Hematopoietic multipotent progenitor cell (in vitro differentiated cells): ENCODE measurements at regions not wholly inside any gene's neighbourhood (a gene's known extent, or its start where the extent isn't known, plus 50 kb on each side); places are given as distances from the start of the nearest gene placed in this dataset.
"Not testable (repeated sequence)": the region's sequence is repeated elsewhere in the genome, so short reads cannot be mapped to it uniquely, and the experiment has no call there.

Experiments used
- DNase-seq, 3 donors: peaks; one replicate each; pipeline ENCODE4 v3.0.0-alpha.2; 2011 to 2015; ENCODE audit warnings: low read depth in 2 of 3, low spot score in 2 of 3

- no peak for DNase-seq
These were observed 51.8 kb downstream of the ASCL4 start for GRCh38 chr12:107826276-107826675.

GRCh38 chr12:107829271-107829670, 54.8 kb downstream of the ASCL4 start:
- no peak for DNase-seq

GRCh38 chr12:107832441-107832840, 57.9 kb downstream of the ASCL4 start:
- no peak for DNase-seq

- no peak for DNase-seq
These were observed 65.7 kb downstream of the ASCL4 start for GRCh38 chr12:107840186-107840585.

- no peak for DNase-seq
These were observed 69.1 kb downstream of the ASCL4 start for GRCh38 chr12:107843351-107844311.

GRCh38 chr12:107844312-107844921, 69.9 kb downstream of the ASCL4 start:
- DNase-seq = no peak

GRCh38 chr12:107845226-107845979, 70.9 kb downstream of the ASCL4 start:
- DNase-seq = no peak

GRCh38 chr12:107845980-107846659, 71.6 kb downstream of the ASCL4 start:
- no peak for DNase-seq

- DNase-seq = no peak
These were observed 72.9 kb downstream of the ASCL4 start for GRCh38 chr12:107847430-107847829.

- DNase-seq = no peak
These were observed 73.3 kb downstream of the ASCL4 start for GRCh38 chr12:107847830-107848229.

- DNase-seq = no peak
These were observed 79.0 kb downstream of the ASCL4 start for GRCh38 chr12:107853479-107853878.

GRCh38 chr12:107855471-107855870, 81.0 kb downstream of the ASCL4 start:
- no peak for DNase-seq

- no peak for DNase-seq
These were observed 81.6 kb downstream of the ASCL4 start for GRCh38 chr12:107856096-107856495.

- no peak for DNase-seq
These were observed 82.7 kb downstream of the ASCL4 start for GRCh38 chr12:107857191-107857590.

- no peak for DNase-seq
These were observed 84.9 kb downstream of the ASCL4 start for GRCh38 chr12:107859367-107859766.

- DNase-seq = no peak
These were observed 89.7 kb downstream of the ASCL4 start for GRCh38 chr12:107864235-107864634.

- not testable (repeated sequence) for DNase-seq
These were observed 90.2 kb downstream of the ASCL4 start for GRCh38 chr12:107864727-107865126.

GRCh38 chr12:107873223-107873622, 98.7 kb downstream of the ASCL4 start:
- no peak for DNase-seq

GRCh38 chr12:107875786-107876185, 101.3 kb downstream of the ASCL4 start:
- DNase-seq = peak in 1 of 3 donors; percentile 67

GRCh38 chr12:107884769-107885694, 110.5 kb downstream of the ASCL4 start:
- DNase-seq = peak in 2 of 3 donors; percentile 59 to 77
